ENCODE measurements at regions not wholly inside any gene's neighbourhood (a gene's known extent, or its start where the extent isn't known, plus 50 kb on each side); places are given as distances from the start of the nearest gene placed in this dataset.

DNA sequence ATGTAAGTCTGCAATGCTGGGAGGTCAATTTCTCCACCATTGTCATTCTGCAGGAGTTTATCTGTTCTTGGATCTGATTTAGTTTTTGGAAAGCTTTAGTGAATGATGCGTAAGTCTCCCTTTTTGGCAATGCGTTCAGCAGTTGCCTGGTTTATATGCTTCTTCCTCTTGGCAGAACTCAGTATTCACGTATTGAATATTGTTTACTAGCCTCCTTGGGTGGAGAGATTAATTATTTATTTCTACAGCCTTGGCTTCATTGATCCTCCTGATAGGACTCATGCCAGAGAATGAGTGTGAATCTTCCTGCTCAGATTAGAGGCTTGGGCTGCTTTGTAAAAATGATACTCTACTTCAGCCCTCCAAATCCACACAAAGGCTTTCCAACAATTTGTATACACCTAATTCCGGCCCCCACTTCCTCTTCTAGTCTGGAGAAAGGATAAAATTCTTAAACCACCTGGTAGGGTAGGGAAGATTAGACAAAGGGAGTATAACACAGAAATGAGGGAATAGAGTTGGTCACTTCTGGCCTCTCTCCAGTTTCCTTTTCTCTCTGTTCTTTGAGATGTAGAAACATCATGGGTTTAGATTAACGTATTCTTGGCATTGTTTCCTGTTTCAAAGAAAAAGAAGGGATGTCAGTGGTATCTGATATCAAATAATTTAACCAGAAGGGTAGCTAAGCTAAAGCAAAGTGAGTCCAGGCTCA is 929.8 kb downstream of the KCNJ2 start:
- Mint-ChIP-seq H3K4me1 (no peaks in the 10 kb centered on the region), H3K9me3 (ENCODE audit: insufficient read depth) (peaks cover 9% of the 10 kb centered on the region), H3K4me3 (no peak overlapping the region)

DNA sequence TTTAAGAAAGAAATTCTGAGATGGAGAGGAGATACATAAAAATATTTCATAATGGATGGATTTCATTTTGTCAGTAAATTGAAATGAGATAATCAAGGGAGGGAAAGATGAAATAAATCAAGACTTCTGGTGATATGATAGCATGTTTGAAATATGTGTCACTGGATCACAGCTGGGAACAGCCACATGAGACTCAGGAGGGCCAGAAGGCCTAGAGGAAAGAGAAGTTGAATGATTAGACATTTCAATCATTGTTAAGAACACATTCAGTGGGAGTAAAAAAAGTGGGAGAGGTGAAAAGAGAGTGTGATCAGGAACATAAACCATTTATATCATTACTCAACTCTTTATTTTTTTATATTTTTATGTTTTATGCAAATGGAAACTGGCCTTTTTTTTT is 933.4 kb downstream of the KCNJ2 start:
- TF ChIP-seq, protein P1, sequence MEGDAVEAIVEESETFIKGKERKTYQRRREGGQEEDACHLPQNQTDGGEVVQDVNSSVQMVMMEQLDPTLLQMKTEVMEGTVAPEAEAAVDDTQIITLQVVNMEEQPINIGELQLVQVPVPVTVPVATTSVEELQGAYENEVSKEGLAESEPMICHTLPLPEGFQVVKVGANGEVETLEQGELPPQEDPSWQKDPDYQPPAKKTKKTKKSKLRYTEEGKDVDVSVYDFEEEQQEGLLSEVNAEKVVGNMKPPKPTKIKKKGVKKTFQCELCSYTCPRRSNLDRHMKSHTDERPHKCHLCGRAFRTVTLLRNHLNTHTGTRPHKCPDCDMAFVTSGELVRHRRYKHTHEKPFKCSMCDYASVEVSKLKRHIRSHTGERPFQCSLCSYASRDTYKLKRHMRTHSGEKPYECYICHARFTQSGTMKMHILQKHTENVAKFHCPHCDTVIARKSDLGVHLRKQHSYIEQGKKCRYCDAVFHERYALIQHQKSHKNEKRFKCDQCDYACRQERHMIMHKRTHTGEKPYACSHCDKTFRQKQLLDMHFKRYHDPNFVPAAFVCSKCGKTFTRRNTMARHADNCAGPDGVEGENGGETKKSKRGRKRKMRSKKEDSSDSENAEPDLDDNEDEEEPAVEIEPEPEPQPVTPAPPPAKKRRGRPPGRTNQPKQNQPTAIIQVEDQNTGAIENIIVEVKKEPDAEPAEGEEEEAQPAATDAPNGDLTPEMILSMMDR (IDR thresholded peaks at IDR 0.05): no peak
- no peak for TF ChIP-seq EZH2 (IDR thresholded peaks at IDR 0.05; ENCODE audit: borderline replicate concordance, insufficient read depth, low read depth, low read length, poor library complexity, severe bottlenecking)
- intact Hi-C loops (cut with micrococcal nuclease): no loop called here

More for the DNA sequence above, 929.8 kb downstream of the KCNJ2 start:
- Histone ChIP-seq H3K27ac (ENCODE audit: low read length in 2 of 2) (no peak overlapping the region), H4K20me1 (ENCODE audit: control insufficient read depth, insufficient read depth, low read length, poor library complexity, severe bottlenecking) (no peaks in the 10 kb centered on the region), H3K9ac (ENCODE audit: low read length) (no peak overlapping the region), H3K4me3 (ENCODE audit: control extremely low read depth in 1 of 5, extremely low read depth in 1 of 5, insufficient read depth in 1 of 5, low read depth in 2 of 5, low read length in 4 of 5) (no peak overlapping the region), H3K4me1 (ENCODE audit: control insufficient read depth in 2 of 2, insufficient read depth in 2 of 2, low read length in 2 of 2) (no peaks in the 10 kb centered on the region), H3K4me2 (replicated peaks; ENCODE audit: low read depth, low read length, poor library complexity, severe bottlenecking) (no peak overlapping the region), H3K36me3 (replicated peaks in 1 of 2; ENCODE audit: control extremely low read depth in 1 of 2, control insufficient read depth in 1 of 2, extremely low read depth in 1 of 2, insufficient read depth in 2 of 2, low read length in 1 of 2) (no peaks in the 10 kb centered on the region), H3K79me2 (ENCODE audit: control insufficient read depth, insufficient read depth, low read length) (no peaks in the 10 kb centered on the region), H3K9me3 (ENCODE audit: control extremely low read depth in 1 of 3, control insufficient read depth in 2 of 3, insufficient read depth in 1 of 3, low read length in 2 of 3) (no peaks in the 10 kb centered on the region), H2AFZ (ENCODE audit: insufficient read depth, low read depth, low read length, poor library complexity, severe bottlenecking) (no peak overlapping the region), H3K27me3 (replicated peaks in 1 of 4; ENCODE audit: control extremely low read depth in 1 of 4, control insufficient read depth in 3 of 4, insufficient read depth in 4 of 4, low read length in 3 of 4) (no peaks in the 10 kb centered on the region)
- no peak for TF ChIP-seq EZH2 (IDR thresholded peaks at IDR 0.05; ENCODE audit: borderline replicate concordance, insufficient read depth, low read depth, low read length, poor library complexity, severe bottlenecking)
- TF ChIP-seq, protein P1 (IDR thresholded peaks at IDR 0.05): no peak
- intact Hi-C loops (cut with micrococcal nuclease): no loop called here
- no peaks in the 10 kb centered on the region for H3K27me3 Mint-ChIP-seq
- DNase-seq: no peak
- ChIA-PET CTCF (no interaction called here), POLR2A (no interaction called here)
- no peak for ATAC-seq (ENCODE audit: low read depth)
- 100% methylated on average over 1 of the region's 5 CpGs for WGBS (ENCODE audit: insufficient coverage)
- no peak overlapping the region for H3K27ac Mint-ChIP-seq

More for the DNA sequence above, 933.4 kb downstream of the KCNJ2 start:
- Histone ChIP-seq H3K9me3 (ENCODE audit: control extremely low read depth in 1 of 3, control insufficient read depth in 2 of 3, insufficient read depth in 1 of 3, low read length in 2 of 3) (no peaks in the 10 kb centered on the region), H3K27me3 (replicated peaks in 1 of 4; ENCODE audit: control extremely low read depth in 1 of 4, control insufficient read depth in 3 of 4, insufficient read depth in 4 of 4, low read length in 3 of 4) (no peaks in the 10 kb centered on the region), H3K36me3 (replicated peaks in 1 of 2; ENCODE audit: control extremely low read depth in 1 of 2, control insufficient read depth in 1 of 2, extremely low read depth in 1 of 2, insufficient read depth in 2 of 2, low read length in 1 of 2) (no peaks in the 10 kb centered on the region), H4K20me1 (ENCODE audit: control insufficient read depth, insufficient read depth, low read length, poor library complexity, severe bottlenecking) (no peaks in the 10 kb centered on the region), H3K27ac (ENCODE audit: low read length in 2 of 2) (no peak overlapping the region), H3K4me3 (ENCODE audit: control extremely low read depth in 1 of 5, extremely low read depth in 1 of 5, insufficient read depth in 1 of 5, low read depth in 2 of 5, low read length in 4 of 5) (no peak overlapping the region), H2AFZ (ENCODE audit: insufficient read depth, low read depth, low read length, poor library complexity, severe bottlenecking) (no peak overlapping the region), H3K4me2 (replicated peaks; ENCODE audit: low read depth, low read length, poor library complexity, severe bottlenecking) (no peak overlapping the region), H3K79me2 (ENCODE audit: control insufficient read depth, insufficient read depth, low read length) (no peaks in the 10 kb centered on the region), H3K9ac (ENCODE audit: low read length) (no peak overlapping the region), H3K4me1 (ENCODE audit: control insufficient read depth in 2 of 2, insufficient read depth in 2 of 2, low read length in 2 of 2) (no peaks in the 10 kb centered on the region)
- ChIA-PET CTCF (no interaction called here), POLR2A (no interaction called here)
- H3K4me3 Mint-ChIP-seq: no peak overlapping the region
- no peak for ATAC-seq (ENCODE audit: low read depth)
- no peaks in the 10 kb centered on the region for H3K27me3 Mint-ChIP-seq
- no peak for DNase-seq
- no peaks in the 10 kb centered on the region for H3K4me1 Mint-ChIP-seq
- H3K9me3 Mint-ChIP-seq (ENCODE audit: insufficient read depth): peaks cover 9% of the 10 kb centered on the region
- H3K27ac Mint-ChIP-seq: no peak overlapping the region

Measured in B cell (primary cell).